ENCODE measurements at regions not wholly inside any gene's neighbourhood (a gene's known extent, or its start where the extent isn't known, plus 50 kb on each side); places are given as distances from the start of the nearest gene placed in this dataset.
"Not testable (repeated sequence)": the region's sequence is repeated elsewhere in the genome, so short reads cannot be mapped to it uniquely, and the experiment has no call there.

GRCh38 chr1:157431751-157432150, 120.6 kb downstream of the FCRL5 start:
- Histone ChIP-seq H2AFZ (no peak overlapping the region), H3K36me3 (ENCODE audit: control insufficient read depth, insufficient read depth, low read length) (no peaks in the 10 kb centered on the region), H3K4me2 (ENCODE audit: low read length) (no peak overlapping the region), H3K9ac (no peak overlapping the region), H3K79me2 (no peaks in the 10 kb centered on the region), H3K27me3 (ENCODE audit: control insufficient read depth, insufficient read depth, low read length) (no peaks in the 10 kb centered on the region), H3K4me1 (no peaks in the 10 kb centered on the region), H3K4me3 (ENCODE audit: low read depth, low read length) (no peak overlapping the region), H3K9me3 (ENCODE audit: control insufficient read depth, low read length) (no peaks in the 10 kb centered on the region), H3K27ac (no peak overlapping the region)
- TF ChIP-seq CTCF (IDR thresholded peaks at IDR 0.05): no peak

GRCh38 chr1:157429601-157430240, 122.6 kb downstream of the FCRL5 start:
- H3K9me3 ChIP-seq (ENCODE audit: control insufficient read depth, low read length): no peaks in the 10 kb centered on the region
- H3K4me2 ChIP-seq (ENCODE audit: low read length): no peak overlapping the region
- no peaks in the 10 kb centered on the region for H3K4me1 ChIP-seq
- H2AFZ ChIP-seq: no peak overlapping the region
- H3K36me3 ChIP-seq (ENCODE audit: control insufficient read depth, insufficient read depth, low read length): no peaks in the 10 kb centered on the region
- no peak overlapping the region for H3K4me3 ChIP-seq (ENCODE audit: low read depth, low read length)
- H3K27me3 ChIP-seq (ENCODE audit: control insufficient read depth, insufficient read depth, low read length): no peaks in the 10 kb centered on the region
- no peaks in the 10 kb centered on the region for H3K79me2 ChIP-seq
- H3K27ac ChIP-seq: no peak overlapping the region
- H3K9ac ChIP-seq: no peak overlapping the region
- no peak for TF ChIP-seq CTCF (IDR thresholded peaks at IDR 0.05)

- not testable (repeated sequence) for H3K9me3 ChIP-seq (ENCODE audit: control insufficient read depth, low read length); H3K27ac ChIP-seq; H3K4me2 ChIP-seq (ENCODE audit: low read length)
Observed at GRCh38 chr1:157423764-157424163, 128.6 kb downstream of the FCRL5 start.

GRCh38 chr1:157419845-157420542, 132.3 kb downstream of the FCRL5 start:
- Histone ChIP-seq H3K79me2 (no peaks in the 10 kb centered on the region), H2AFZ (no peak overlapping the region), H3K9ac (no peak overlapping the region), H3K27ac (no peak overlapping the region), H3K4me1 (no peaks in the 10 kb centered on the region), H3K27me3 (ENCODE audit: control insufficient read depth, insufficient read depth, low read length) (no peaks in the 10 kb centered on the region), H3K9me3 (ENCODE audit: control insufficient read depth, low read length) (no peaks in the 10 kb centered on the region), H3K4me3 (ENCODE audit: low read depth, low read length) (no peak overlapping the region), H3K36me3 (ENCODE audit: control insufficient read depth, insufficient read depth, low read length) (no peaks in the 10 kb centered on the region), H3K4me2 (ENCODE audit: low read length) (no peak overlapping the region)
- TF ChIP-seq CTCF (IDR thresholded peaks at IDR 0.05): no peak

More at GRCh38 chr1:157423764-157424163, 128.6 kb downstream of the FCRL5 start:
- not testable (repeated sequence) for H2AFZ ChIP-seq; H3K27me3 ChIP-seq (ENCODE audit: control insufficient read depth, insufficient read depth, low read length); H3K36me3 ChIP-seq (ENCODE audit: control insufficient read depth, insufficient read depth, low read length); H3K4me3 ChIP-seq (ENCODE audit: low read depth, low read length); H3K4me1 ChIP-seq; H3K79me2 ChIP-seq; H3K9ac ChIP-seq

- Histone ChIP-seq H3K27ac (no peak overlapping the region), H3K79me2 (no peaks in the 10 kb centered on the region), H3K4me3 (ENCODE audit: low read depth, low read length) (no peak overlapping the region), H3K9ac (no peak overlapping the region), H3K9me3 (ENCODE audit: control insufficient read depth, low read length) (no peaks in the 10 kb centered on the region), H3K27me3 (ENCODE audit: control insufficient read depth, insufficient read depth, low read length) (no peaks in the 10 kb centered on the region), H3K4me1 (no peaks in the 10 kb centered on the region), H3K36me3 (ENCODE audit: control insufficient read depth, insufficient read depth, low read length) (no peaks in the 10 kb centered on the region), H3K4me2 (ENCODE audit: low read length) (no peak overlapping the region), H2AFZ (no peak overlapping the region)
- TF ChIP-seq CTCF (IDR thresholded peaks at IDR 0.05): no peak
Observed at GRCh38 chr1:157418659-157419058, 133.7 kb downstream of the FCRL5 start.

Data from parathyroid adenoma (tissue), 2 donors.